H1 (cell line): ENCODE measurements at regions not wholly inside any gene's neighbourhood (a gene's known extent, or its start where the extent isn't known, plus 50 kb on each side); places are given as distances from the start of the nearest gene placed in this dataset.

Experiments used
- CTCF ChIA-PET: fragments of 300-600 bp; sonication (Branson Sonifier 250); formaldehyde crosslinking; loops from one replicate; lab custom pipeline; 2021; ENCODE audit not compliant: partially characterized antibody; lab: Charles Lee
- POLR2A ChIA-PET: fragments of 300-600 bp; sonication (Branson Sonifier 250); formaldehyde crosslinking; loops from one replicate; lab custom pipeline; 2021; ENCODE audit warnings: inconsistent platforms; ENCODE audit not compliant: partially characterized antibody; lab: Charles Lee
- DNase-seq, 2 experiments: peaks; one replicate each; pipeline versions ENCODE4 v3.0.0 to v3.0.0-alpha.2; 2010 to 2022; ENCODE audit warnings: low spot score in 2 of 2, low read depth in 1 of 2, mixed read lengths in 1 of 2
- FAIRE-seq: peaks from 2 replicates; lab custom pipeline; 2011; peaks lifted over from hg19 to GRCh38; lab: Jason Lieb, UNC
- H2AFZ ChIP-seq: 2 replicates; pipeline ENCODE4 v1.8.1; 2012; ENCODE audit warnings: low read length, inconsistent platforms
- H2AK5ac ChIP-seq: 2 replicates; pipeline ENCODE4 v1.6.1; 2013; ENCODE audit warnings: low read depth, low read length
- H2BK120ac ChIP-seq: replicated peaks from 2 replicates; pipeline ENCODE3; 2013; ENCODE audit warnings: low read depth, low read length, inconsistent platforms
- H2BK12ac ChIP-seq: 2 replicates; pipeline ENCODE4 v1.6.1; 2013; ENCODE audit warnings: low read depth, low read length
- H2BK15ac ChIP-seq: 2 replicates; pipeline ENCODE4 v1.6.1; 2013; ENCODE audit warnings: low read length
- H2BK20ac ChIP-seq: 2 replicates; pipeline ENCODE4 v1.6.1; 2013; ENCODE audit warnings: low read length
- H2BK5ac ChIP-seq: 2 replicates; pipeline ENCODE4 v1.6.1; 2013; ENCODE audit warnings: low read depth, low read length
- H3K14ac ChIP-seq: 2 replicates; pipeline ENCODE4 v1.6.1; 2013; ENCODE audit warnings: inconsistent platforms; ENCODE audit not compliant: insufficient read length
- H3K18ac ChIP-seq: 2 replicates; pipeline ENCODE4 v1.6.1; 2013; ENCODE audit warnings: low read length; ENCODE audit errors: extremely low read depth
- H3K23ac ChIP-seq: 2 replicates; pipeline ENCODE4 v1.6.1; 2013; ENCODE audit warnings: inconsistent platforms; ENCODE audit not compliant: insufficient read length
- H3K23me2 ChIP-seq: 2 replicates; pipeline ENCODE4 v1.6.1; 2013; ENCODE audit warnings: low read depth, low read length
- H3K27ac ChIP-seq: 2 replicates; pipeline ENCODE4 v1.6.1; 2011; ENCODE audit warnings: low read depth, low read length, inconsistent platforms
- H3K27me3 ChIP-seq, 4 experiments: replicated peaks in 1 of 4; 1 replicate in 1 of 4; 2 replicates in 3 of 4; pipeline versions ENCODE4 v1.6.1 to v1.8.1; 2011 to 2013; ENCODE audit warnings: low read length in 3 of 4, mild to moderate bottlenecking in 3 of 4, inconsistent platforms in 2 of 4, mixed read lengths in 2 of 4, moderate library complexity in 1 of 4; ENCODE audit not compliant: control insufficient read depth in 3 of 4, insufficient read depth in 3 of 4; ENCODE audit errors: extremely low read depth in 1 of 4
- H3K36me3 ChIP-seq, 4 experiments: 2 replicates each; pipeline versions ENCODE4 v1.6.1 to v1.8.1; 2011 to 2013; ENCODE audit warnings: mild to moderate bottlenecking in 4 of 4, low read length in 3 of 4, moderate library complexity in 2 of 4, control low read depth in 1 of 4, inconsistent platforms in 1 of 4; ENCODE audit not compliant: insufficient read depth in 4 of 4, control insufficient read depth in 2 of 4
- H3K4ac ChIP-seq: replicated peaks from 2 replicates; pipeline ENCODE3; 2013; ENCODE audit warnings: low read length, low read depth, mixed read lengths, inconsistent platforms; ENCODE audit not compliant: insufficient read length
- H3K4me1 ChIP-seq, 4 experiments: replicated peaks in 1 of 4; 1 replicate in 1 of 4; 2 replicates in 3 of 4; pipeline versions ENCODE4 v1.6.1 to v1.8.1; 2011 to 2013; ENCODE audit warnings: low read length in 3 of 4, inconsistent platforms in 2 of 4, mixed read lengths in 1 of 4; ENCODE audit not compliant: insufficient read depth in 4 of 4, control insufficient read depth in 3 of 4
- H3K4me2 ChIP-seq, 2 experiments: 2 replicates each; pipeline versions ENCODE4 v1.6.1 to v1.8.1; 2011 to 2013; ENCODE audit warnings: low read depth in 2 of 2, low read length in 2 of 2, control low read depth in 1 of 2, inconsistent platforms in 1 of 2, mild to moderate bottlenecking in 1 of 2; ENCODE audit not compliant: insufficient read depth in 1 of 2
- H3K4me3 ChIP-seq, 4 experiments: fragments of 200-600, 300-600 bp in 1 of 4; sonication (generic), shearing (Covaris generic), sonication (Bioruptor Twin) in 1 of 4; 2 replicates each; pipeline versions ENCODE4 v1.5.1 to v1.8.1; 2011 to 2016; ENCODE audit warnings: low read length in 4 of 4, low read depth in 3 of 4, control low read depth in 2 of 4, inconsistent platforms in 2 of 4, mild to moderate bottlenecking in 2 of 4, mixed read lengths in 1 of 4, moderate library complexity in 1 of 4; ENCODE audit not compliant: insufficient read depth in 2 of 4; ENCODE audit errors: extremely low read depth in 1 of 4
- H3K56ac ChIP-seq: replicated peaks from 2 replicates; pipeline ENCODE3; 2013; ENCODE audit warnings: low read depth, mild to moderate bottlenecking, mixed read lengths, low read length, inconsistent platforms; ENCODE audit not compliant: insufficient read length
- H3K79me1 ChIP-seq: 2 replicates; pipeline ENCODE4 v1.6.1; 2013; ENCODE audit warnings: low read depth, low read length, control low read depth
- H3K79me2 ChIP-seq, 2 experiments: 2 replicates each; pipeline versions ENCODE4 v1.6.1 to v1.8.1; 2012 to 2013; ENCODE audit warnings: low read length in 2 of 2, mild to moderate bottlenecking in 2 of 2, inconsistent platforms in 1 of 2; ENCODE audit not compliant: insufficient read depth in 2 of 2, control insufficient read depth in 1 of 2
- H3K9ac ChIP-seq, 4 experiments: replicated peaks in 1 of 4; 1 replicate in 1 of 4; 2 replicates in 3 of 4; pipeline versions ENCODE4 v1.6.1 to v1.8.1; 2011 to 2013; ENCODE audit warnings: low read depth in 3 of 4, low read length in 3 of 4, control low read depth in 2 of 4, mild to moderate bottlenecking in 2 of 4, moderate library complexity in 2 of 4, inconsistent platforms in 1 of 4; ENCODE audit errors: extremely low read depth in 1 of 4
- H3K9me3 ChIP-seq, 2 experiments: 2 replicates each; pipeline versions ENCODE4 v1.6.1 to v1.8.1; 2012 to 2013; ENCODE audit warnings: mild to moderate bottlenecking in 2 of 2, moderate library complexity in 2 of 2, control low read depth in 1 of 2, inconsistent platforms in 1 of 2, low read depth in 1 of 2, low read length in 1 of 2, mixed read lengths in 1 of 2; ENCODE audit not compliant: insufficient read depth in 2 of 2
- H4K20me1 ChIP-seq, 2 experiments: replicated peaks in 1 of 2; 2 replicates each; pipeline versions ENCODE3 to v1.8.1; 2011 to 2013; ENCODE audit warnings: inconsistent platforms in 2 of 2, low read length in 2 of 2, mild to moderate bottlenecking in 1 of 2; ENCODE audit not compliant: insufficient read depth in 2 of 2, control insufficient read depth in 1 of 2
- H4K5ac ChIP-seq: 2 replicates; pipeline ENCODE4 v1.6.1; 2013; ENCODE audit warnings: low read length, low read depth, mixed read lengths, inconsistent platforms; ENCODE audit not compliant: insufficient read length
- H4K8ac ChIP-seq: 2 replicates; pipeline ENCODE4 v1.8.0; 2013; ENCODE audit warnings: mild to moderate bottlenecking, moderate library complexity, low read length, inconsistent platforms; ENCODE audit not compliant: insufficient read depth; ENCODE audit errors: extremely low read depth
- H4K91ac ChIP-seq: replicated peaks from 2 replicates; pipeline ENCODE3; 2013; ENCODE audit warnings: low read length, mixed read lengths, inconsistent platforms; ENCODE audit not compliant: insufficient read length
- CHD1 ChIP-seq: IDR thresholded peaks from 2 replicates; pipeline ENCODE4 v1.6.1; 2012; ENCODE audit warnings: low read depth, low read length, improper control_type of control experiment
- RBBP5 ChIP-seq: IDR thresholded peaks from 2 replicates; pipeline ENCODE4 v1.7.1; 2012; ENCODE audit warnings: low read depth, mild to moderate bottlenecking, inconsistent platforms, low read length, moderate library complexity, borderline replicate concordance
- WGBS, 2 experiments: shearing (Covaris generic) in 1 of 2; methylation state at CpG; one replicate each; pipeline versions ENCODE4 v1.1.6 to v1.1.7; 2013 to 2015; ENCODE audit warnings: low lambda C conversion rate in 2 of 2, mixed read lengths in 2 of 2, inconsistent platforms in 1 of 2, low coverage in 1 of 2, missing lambda C conversion rate in 1 of 2; ENCODE audit not compliant: insufficient replicate concordance in 2 of 2, insufficient coverage in 1 of 2, insufficient read length in 1 of 2; ENCODE audit errors: extremely low coverage in 1 of 2, missing lambda C conversion rate in 1 of 2; 5-methylcytosine and 5-hydroxymethylcytosine counted together

DNA sequence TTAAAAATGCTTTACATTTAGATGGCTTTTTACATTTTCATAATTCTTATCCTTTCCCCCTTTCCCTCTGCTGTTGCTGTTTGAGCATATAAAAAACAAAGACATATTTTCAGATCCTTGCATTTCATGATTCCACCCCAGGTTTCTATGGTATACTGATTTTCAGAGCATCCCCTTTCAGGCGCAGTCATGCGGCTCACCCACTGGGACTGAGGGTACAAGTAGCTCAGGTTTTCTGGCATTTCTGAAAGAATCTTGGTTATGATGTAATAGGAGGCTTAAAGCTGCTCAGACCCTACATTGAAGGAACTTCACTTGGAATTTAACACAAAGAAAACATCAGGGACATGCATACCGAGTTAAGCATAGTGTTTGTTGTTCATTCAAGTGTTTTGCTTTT lies 310.8 kb downstream of the ETAA1 start:
- no peak overlapping the region for H2BK20ac ChIP-seq
- H3K4me3 ChIP-seq, result no peak overlapping the region
- no peak overlapping the region for H3K27ac ChIP-seq
- no peak for FAIRE-seq
- TF ChIP-seq RBBP5, result no peak
- TF ChIP-seq CHD1, result no peak
- TF ChIP-seq, all 59 proteins: peak for 0
- H3K79me2 ChIP-seq, result no peaks in the 10 kb centered on the region
- no peak overlapping the region for H3K9ac ChIP-seq
- H3K9me3 ChIP-seq, result no peaks in the 10 kb centered on the region
- H3K4me2 ChIP-seq, result no peak overlapping the region
- H3K79me1 ChIP-seq, result no peaks in the 10 kb centered on the region
- H2BK15ac ChIP-seq, result no peak overlapping the region
- H3K4me1 ChIP-seq, result no peaks in the 10 kb centered on the region
- no peak overlapping the region for H4K91ac ChIP-seq
- H2BK12ac ChIP-seq, result no peak overlapping the region
- H3K4ac ChIP-seq, result no peak overlapping the region
- peaks cover 0 to 1% (median 0%) of the 10 kb centered on the region in 4 experiments; a peak in 1 of 7 replicates for H3K27me3 ChIP-seq
- ChIA-PET POLR2A (no interaction called here), CTCF (no interaction called here)
- no peak overlapping the region for H4K5ac ChIP-seq
- no peak overlapping the region for H3K18ac ChIP-seq
- H2BK5ac ChIP-seq, result no peak overlapping the region
- H2AFZ ChIP-seq, result no peak overlapping the region
- DNase-seq, result no peak
- H3K14ac ChIP-seq, result no peak overlapping the region
- no peaks in the 10 kb centered on the region for H4K20me1 ChIP-seq
- no peak overlapping the region for H2BK120ac ChIP-seq
- 92% methylated on average over 3 of the region's 3 CpGs; no CpG with 5 or more reads in 1 of the 2 experiments for WGBS, 2 experiments
- no peak overlapping the region for H3K23ac ChIP-seq
- no peak overlapping the region for H2AK5ac ChIP-seq
- no peak overlapping the region for H3K56ac ChIP-seq
- H4K8ac ChIP-seq, result no peak overlapping the region
- H3K23me2 ChIP-seq, result no peaks in the 10 kb centered on the region
- no peaks in the 10 kb centered on the region for H3K36me3 ChIP-seq
